ENCODE measurements at regions not wholly inside any gene's neighbourhood (a gene's known extent, or its start where the extent isn't known, plus 50 kb on each side); places are given as distances from the start of the nearest gene placed in this dataset.

DNA sequence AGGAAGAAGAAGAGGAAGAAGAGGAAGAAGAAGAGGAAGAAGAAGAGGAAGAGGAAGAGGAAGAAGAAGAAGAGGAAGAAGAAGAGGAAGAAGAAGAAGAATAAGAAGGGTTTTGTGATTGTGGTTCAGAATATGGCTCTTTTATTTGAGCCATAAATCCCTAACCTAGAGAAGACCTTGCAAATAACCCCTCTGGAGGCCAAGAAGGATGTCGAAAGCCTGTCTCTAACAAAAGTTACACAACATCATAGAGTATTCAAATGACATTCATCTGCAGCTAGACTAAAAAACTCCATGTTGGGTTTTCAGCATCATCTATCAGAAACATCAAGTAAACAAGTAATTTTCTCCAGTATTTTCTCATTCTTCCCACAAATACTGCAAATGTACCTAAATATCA, 100.9 kb downstream of the RNASET2 start:
- TF ChIP-seq DPF2 (CRISPR knock-in tag; IDR thresholded peaks at IDR 0.05; ENCODE audit: borderline replicate concordance, low read depth) (no peak), EZH2 (conservative IDR thresholded peaks at IDR 0.05; ENCODE audit: low read depth, low read length) (no peak), ZFYVE20 (CRISPR knock-in tag; IDR thresholded peaks at IDR 0.05; ENCODE audit: borderline replicate concordance, low read depth) (no peak), PATZ1 (CRISPR knock-in tag; IDR thresholded peaks at IDR 0.05) (no peak), ZNF777 (CRISPR knock-in tag; IDR thresholded peaks at IDR 0.05) (no peak), ASH2L (IDR thresholded peaks at IDR 0.05; ENCODE audit: insufficient read length, low read depth, low read length) (no peak), ZBTB49 (CRISPR knock-in tag; IDR thresholded peaks at IDR 0.05; ENCODE audit: borderline replicate concordance) (no peak), UBTF (CRISPR knock-in tag; IDR thresholded peaks at IDR 0.05) (no peak), ZBTB42 (CRISPR knock-in tag; IDR thresholded peaks at IDR 0.05) (no peak)
- TF ChIP-seq, protein P1, sequence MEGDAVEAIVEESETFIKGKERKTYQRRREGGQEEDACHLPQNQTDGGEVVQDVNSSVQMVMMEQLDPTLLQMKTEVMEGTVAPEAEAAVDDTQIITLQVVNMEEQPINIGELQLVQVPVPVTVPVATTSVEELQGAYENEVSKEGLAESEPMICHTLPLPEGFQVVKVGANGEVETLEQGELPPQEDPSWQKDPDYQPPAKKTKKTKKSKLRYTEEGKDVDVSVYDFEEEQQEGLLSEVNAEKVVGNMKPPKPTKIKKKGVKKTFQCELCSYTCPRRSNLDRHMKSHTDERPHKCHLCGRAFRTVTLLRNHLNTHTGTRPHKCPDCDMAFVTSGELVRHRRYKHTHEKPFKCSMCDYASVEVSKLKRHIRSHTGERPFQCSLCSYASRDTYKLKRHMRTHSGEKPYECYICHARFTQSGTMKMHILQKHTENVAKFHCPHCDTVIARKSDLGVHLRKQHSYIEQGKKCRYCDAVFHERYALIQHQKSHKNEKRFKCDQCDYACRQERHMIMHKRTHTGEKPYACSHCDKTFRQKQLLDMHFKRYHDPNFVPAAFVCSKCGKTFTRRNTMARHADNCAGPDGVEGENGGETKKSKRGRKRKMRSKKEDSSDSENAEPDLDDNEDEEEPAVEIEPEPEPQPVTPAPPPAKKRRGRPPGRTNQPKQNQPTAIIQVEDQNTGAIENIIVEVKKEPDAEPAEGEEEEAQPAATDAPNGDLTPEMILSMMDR (CRISPR knock-in tag; IDR thresholded peaks at IDR 0.05) = no peak
- TF ChIP-seq, protein P2, sequence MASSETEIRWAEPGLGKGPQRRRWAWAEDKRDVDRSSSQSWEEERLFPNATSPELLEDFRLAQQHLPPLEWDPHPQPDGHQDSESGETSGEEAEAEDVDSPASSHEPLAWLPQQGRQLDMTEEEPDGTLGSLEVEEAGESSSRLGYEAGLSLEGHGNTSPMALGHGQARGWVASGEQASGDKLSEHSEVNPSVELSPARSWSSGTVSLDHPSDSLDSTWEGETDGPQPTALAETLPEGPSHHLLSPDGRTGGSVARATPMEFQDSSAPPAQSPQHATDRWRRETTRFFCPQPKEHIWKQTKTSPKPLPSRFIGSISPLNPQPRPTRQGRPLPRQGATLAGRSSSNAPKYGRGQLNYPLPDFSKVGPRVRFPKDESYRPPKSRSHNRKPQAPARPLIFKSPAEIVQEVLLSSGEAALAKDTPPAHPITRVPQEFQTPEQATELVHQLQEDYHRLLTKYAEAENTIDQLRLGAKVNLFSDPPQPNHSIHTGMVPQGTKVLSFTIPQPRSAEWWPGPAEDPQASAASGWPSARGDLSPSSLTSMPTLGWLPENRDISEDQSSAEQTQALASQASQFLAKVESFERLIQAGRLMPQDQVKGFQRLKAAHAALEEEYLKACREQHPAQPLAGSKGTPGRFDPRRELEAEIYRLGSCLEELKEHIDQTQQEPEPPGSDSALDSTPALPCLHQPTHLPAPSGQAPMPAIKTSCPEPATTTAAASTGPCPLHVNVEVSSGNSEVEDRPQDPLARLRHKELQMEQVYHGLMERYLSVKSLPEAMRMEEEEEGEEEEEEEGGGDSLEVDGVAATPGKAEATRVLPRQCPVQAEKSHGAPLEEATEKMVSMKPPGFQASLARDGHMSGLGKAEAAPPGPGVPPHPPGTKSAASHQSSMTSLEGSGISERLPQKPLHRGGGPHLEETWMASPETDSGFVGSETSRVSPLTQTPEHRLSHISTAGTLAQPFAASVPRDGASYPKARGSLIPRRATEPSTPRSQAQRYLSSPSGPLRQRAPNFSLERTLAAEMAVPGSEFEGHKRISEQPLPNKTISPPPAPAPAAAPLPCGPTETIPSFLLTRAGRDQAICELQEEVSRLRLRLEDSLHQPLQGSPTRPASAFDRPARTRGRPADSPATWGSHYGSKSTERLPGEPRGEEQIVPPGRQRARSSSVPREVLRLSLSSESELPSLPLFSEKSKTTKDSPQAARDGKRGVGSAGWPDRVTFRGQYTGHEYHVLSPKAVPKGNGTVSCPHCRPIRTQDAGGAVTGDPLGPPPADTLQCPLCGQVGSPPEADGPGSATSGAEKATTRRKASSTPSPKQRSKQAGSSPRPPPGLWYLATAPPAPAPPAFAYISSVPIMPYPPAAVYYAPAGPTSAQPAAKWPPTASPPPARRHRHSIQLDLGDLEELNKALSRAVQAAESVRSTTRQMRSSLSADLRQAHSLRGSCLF (CRISPR knock-in tag; IDR thresholded peaks at IDR 0.05; ENCODE audit: borderline replicate concordance) = no peak

Data from HepG2 (cell line).